ENCODE measurements at regions not wholly inside any gene's neighbourhood (a gene's known extent, or its start where the extent isn't known, plus 50 kb on each side); places are given as distances from the start of the nearest gene placed in this dataset.

GRCh38 chr4:138558886-138559285 lies 316.7 kb upstream of the SLC7A11 start:
- DNase-seq: no peak

GRCh38 chr4:138555584-138555983 lies 313.4 kb upstream of the SLC7A11 start:
- DNase-seq: peak; percentile 27 to 31

GRCh38 chr4:138555108-138555507 lies 313.0 kb upstream of the SLC7A11 start:
- DNase-seq: no peak

GRCh38 chr4:138553001-138553845 lies 311.1 kb upstream of the SLC7A11 start:
- no peak for DNase-seq

GRCh38 chr4:138542191-138542776 lies 300.1 kb upstream of the SLC7A11 start:
- DNase-seq: no peak

GRCh38 chr4:138540056-138540800 lies 298.1 kb upstream of the SLC7A11 start:
- no peak for DNase-seq

- no peak for DNase-seq
Measured at GRCh38 chr4:138538743-138539142, 296.6 kb upstream of the SLC7A11 start.

GRCh38 chr4:138537731-138538490 lies 295.8 kb upstream of the SLC7A11 start:
- no peak for DNase-seq

GRCh38 chr4:138535316-138535715 lies 293.2 kb upstream of the SLC7A11 start:
- no peak for DNase-seq

- peak; percentile 33 to 45 for DNase-seq
Measured at GRCh38 chr4:138522366-138522765, 280.2 kb upstream of the SLC7A11 start.

- DNase-seq: no peak
Measured at GRCh38 chr4:138521809-138522208, 279.7 kb upstream of the SLC7A11 start.

- no peak for DNase-seq
Measured at GRCh38 chr4:138519436-138519835, 277.3 kb upstream of the SLC7A11 start.

- no peak for DNase-seq
Measured at GRCh38 chr4:138513535-138513934, 271.4 kb upstream of the SLC7A11 start.

GRCh38 chr4:138512756-138513155 lies 270.6 kb upstream of the SLC7A11 start:
- DNase-seq: no peak

- no peak for DNase-seq
Measured at GRCh38 chr4:138510053-138510452, 267.9 kb upstream of the SLC7A11 start.

GRCh38 chr4:138509346-138509745 lies 267.2 kb upstream of the SLC7A11 start:
- no peak for DNase-seq

- no peak for DNase-seq
Measured at GRCh38 chr4:138507522-138507921, 265.4 kb upstream of the SLC7A11 start.

GRCh38 chr4:138501614-138502013 lies 259.5 kb upstream of the SLC7A11 start:
- no peak for DNase-seq

- no peak for DNase-seq
Measured at GRCh38 chr4:138500869-138501268, 258.7 kb upstream of the SLC7A11 start.

GRCh38 chr4:138499627-138500026 lies 257.5 kb upstream of the SLC7A11 start:
- no peak for DNase-seq

- DNase-seq: peak; percentile 74 to 88
Measured at GRCh38 chr4:138494931-138495330, 252.8 kb upstream of the SLC7A11 start.

GRCh38 chr4:138494116-138494515 lies 252.0 kb upstream of the SLC7A11 start:
- no peak for DNase-seq

- peak; percentile 73 to 81 for DNase-seq
Measured at GRCh38 chr4:138492176-138492575, 250.0 kb upstream of the SLC7A11 start.

Measured in inflammatory macrophage (primary cell).